ENCODE measurements at regions not wholly inside any gene's neighbourhood (a gene's known extent, or its start where the extent isn't known, plus 50 kb on each side); places are given as distances from the start of the nearest gene placed in this dataset.

GRCh38 chr5:113824307-113824706, 310.8 kb downstream of the YTHDC2 start:
- no peaks in the 10 kb centered on the region for H3K36me3 Mint-ChIP-seq (ENCODE audit: insufficient read depth, unreplicated experiment)
- H3K4me1 Mint-ChIP-seq (ENCODE audit: insufficient read depth, unreplicated experiment), result no peaks in the 10 kb centered on the region
- no peak for TF ChIP-seq CTCF (IDR thresholded peaks at IDR 0.05; ENCODE audit: unreplicated experiment)
- BruUV-seq (replicated peaks), result no TSS peak
- peaks cover 40% of the 10 kb centered on the region for H3K27me3 Mint-ChIP-seq (ENCODE audit: insufficient read depth, unreplicated experiment)
- no peak overlapping the region for H3K4me3 Mint-ChIP-seq (ENCODE audit: unreplicated experiment)
- H3K27ac Mint-ChIP-seq (ENCODE audit: low read depth, unreplicated experiment), result no peak overlapping the region
- intact Hi-C loops (cut with micrococcal nuclease), result no loop called here
- H3K9me3 Mint-ChIP-seq (ENCODE audit: unreplicated experiment), result no peaks in the 10 kb centered on the region
- peak; percentile 11 for DNase-seq (ENCODE audit: unreplicated experiment)
- ChIA-PET POLR2A (no interaction called here), CTCF (interaction anchor here (0.5 to 0.8 kb wide), 4 partner anchors 251 to 952 kb away, joined by 3 read pairs; no protein-coding TSS in a partner anchor)

- no peak for DNase-seq (ENCODE audit: unreplicated experiment)
- peaks cover 40% of the 10 kb centered on the region for H3K27me3 Mint-ChIP-seq (ENCODE audit: insufficient read depth, unreplicated experiment)
- ChIA-PET CTCF (interaction anchor here (0.6 kb wide), 1 partner anchor 1998 kb away, joined by 3 read pairs; no protein-coding TSS in a partner anchor), POLR2A (no interaction called here)
- no peaks in the 10 kb centered on the region for H3K4me1 Mint-ChIP-seq (ENCODE audit: insufficient read depth, unreplicated experiment)
- no peaks in the 10 kb centered on the region for H3K9me3 Mint-ChIP-seq (ENCODE audit: unreplicated experiment)
- H3K36me3 Mint-ChIP-seq (ENCODE audit: insufficient read depth, unreplicated experiment), result no peaks in the 10 kb centered on the region
- H3K4me3 Mint-ChIP-seq (ENCODE audit: unreplicated experiment), result no peak overlapping the region
- BruUV-seq (replicated peaks), result no TSS peak
- no peak for TF ChIP-seq CTCF (IDR thresholded peaks at IDR 0.05; ENCODE audit: unreplicated experiment)
- intact Hi-C loops (cut with micrococcal nuclease), result no loop called here
- no peak overlapping the region for H3K27ac Mint-ChIP-seq (ENCODE audit: low read depth, unreplicated experiment)
Observed at GRCh38 chr5:113825176-113825575, 311.7 kb downstream of the YTHDC2 start.

GRCh38 chr5:113846941-113847340, 333.4 kb downstream of the YTHDC2 start:
- no peaks in the 10 kb centered on the region for H3K4me1 Mint-ChIP-seq (ENCODE audit: insufficient read depth, unreplicated experiment)
- no peaks in the 10 kb centered on the region for H3K36me3 Mint-ChIP-seq (ENCODE audit: insufficient read depth, unreplicated experiment)
- ChIA-PET CTCF (interaction anchor here (0.7 kb wide), 1 partner anchor 9 kb away, joined by 3 read pairs; no protein-coding TSS in a partner anchor), POLR2A (no interaction called here)
- BruUV-seq (replicated peaks), result no TSS peak
- no peaks in the 10 kb centered on the region for H3K9me3 Mint-ChIP-seq (ENCODE audit: unreplicated experiment)
- H3K27me3 Mint-ChIP-seq (ENCODE audit: insufficient read depth, unreplicated experiment), result peaks cover 61% of the 10 kb centered on the region
- no peak for DNase-seq (ENCODE audit: unreplicated experiment)
- no peak for TF ChIP-seq CTCF (IDR thresholded peaks at IDR 0.05; ENCODE audit: unreplicated experiment)
- H3K4me3 Mint-ChIP-seq (ENCODE audit: unreplicated experiment), result no peak overlapping the region
- intact Hi-C loops (cut with micrococcal nuclease), result no loop called here
- no peak overlapping the region for H3K27ac Mint-ChIP-seq (ENCODE audit: low read depth, unreplicated experiment)

- Mint-ChIP-seq H3K4me1 (ENCODE audit: insufficient read depth, unreplicated experiment) (no peaks in the 10 kb centered on the region), H3K9me3 (ENCODE audit: unreplicated experiment) (no peaks in the 10 kb centered on the region), H3K27ac (ENCODE audit: low read depth, unreplicated experiment) (no peak overlapping the region), H3K27me3 (ENCODE audit: insufficient read depth, unreplicated experiment) (peaks cover 69% of the 10 kb centered on the region), H3K4me3 (ENCODE audit: unreplicated experiment) (no peak overlapping the region), H3K36me3 (ENCODE audit: insufficient read depth, unreplicated experiment) (no peaks in the 10 kb centered on the region)
- no TSS peak for BruUV-seq (replicated peaks)
- no peak for DNase-seq (ENCODE audit: unreplicated experiment)
- intact Hi-C loops (cut with micrococcal nuclease), result no loop called here
- ChIA-PET POLR2A (no interaction called here), CTCF (interaction anchor here (0.8 kb wide), 1 partner anchor 264 kb away, joined by 3 read pairs; no protein-coding TSS in a partner anchor)
- TF ChIP-seq CTCF (IDR thresholded peaks at IDR 0.05; ENCODE audit: unreplicated experiment), result no peak
Observed at GRCh38 chr5:113864437-113864836, 350.9 kb downstream of the YTHDC2 start.
